Renal cortical epithelial cell (primary cell): ENCODE measurements at regions not wholly inside any gene's neighbourhood (a gene's known extent, or its start where the extent isn't known, plus 50 kb on each side); places are given as distances from the start of the nearest gene placed in this dataset.

ENCODE experiments used
- DNase-seq: peaks from one replicate; pipeline ENCODE4 v3.0.0-alpha.2; 2011; ENCODE audit warnings: low read depth

GRCh38 chrX:30161043-30161442, 54.3 kb upstream of the MAGEB2 start:
- DNase-seq = no peak
